ENCODE measurements at regions not wholly inside any gene's neighbourhood (a gene's known extent, or its start where the extent isn't known, plus 50 kb on each side); places are given as distances from the start of the nearest gene placed in this dataset.

GRCh38 chr9:31445960-31446359 lies 938.5 kb upstream of the ACO1 start:
- no CpG with 5 or more reads among the region's 4 CpGs for WGBS (ENCODE audit: insufficient coverage, low coverage, missing lambda C conversion rate)
- H3K4me2 ChIP-seq (ENCODE audit: insufficient read depth, low read length), result no peak overlapping the region
- CTCF ChIA-PET (ENCODE audit: low intra/inter-chr PET ratio), result no interaction called here

More at GRCh38 chr9:31445960-31446359, 938.5 kb upstream of the ACO1 start:
- ATAC-seq (no peak), FAIRE-seq (no peak), DNase-seq (ENCODE audit: extremely low read depth in 1 of 4, low spot score in 3 of 4) (no peak)
- Histone ChIP-seq H3K9me1 (ENCODE audit: control insufficient read depth, insufficient read depth, low read length) (no peaks in the 10 kb centered on the region), H4K20me1 (replicated peaks; ENCODE audit: control insufficient read depth, insufficient read depth, low read length) (no peaks in the 10 kb centered on the region), H2AFZ (ENCODE audit: low read depth, low read length) (no peak overlapping the region), H3K79me2 (ENCODE audit: control insufficient read depth, insufficient read depth, low read length) (no peaks in the 10 kb centered on the region), H3K4me1 (replicated peaks in 1 of 2; ENCODE audit: control insufficient read depth in 2 of 2, insufficient read depth in 2 of 2, low read length in 2 of 2) (no peaks in the 10 kb centered on the region), H3K9ac (ENCODE audit: insufficient read depth in 1 of 2, low read depth in 2 of 2, low read length in 2 of 2) (no peak overlapping the region), H3K27ac (ENCODE audit: extremely low read depth, low read depth, low read length) (no peak overlapping the region), H3K36me3 (ENCODE audit: control insufficient read depth, insufficient read depth, low read length) (no peaks in the 10 kb centered on the region), H3K27me3 (ENCODE audit: control insufficient read depth in 2 of 2, insufficient read depth in 2 of 2, low read length in 2 of 2) (no peaks in the 10 kb centered on the region), H3K9me3 (replicated peaks; ENCODE audit: control insufficient read depth, insufficient read depth, low read depth, low read length) (no peaks in the 10 kb centered on the region), H3K4me3 (no peak overlapping the region)
- in situ Hi-C loops (cut with MboI) (no loop called here), intact Hi-C loops (cut with micrococcal nuclease) (no loop called here)
- POLR2A ChIA-PET, result no interaction called here
- TF ChIP-seq ZNF699 (CRISPR knock-in tag; IDR thresholded peaks at IDR 0.05; ENCODE audit: insufficient replicate concordance) (no peak), ZNF280A (IDR thresholded peaks at IDR 0.05; ENCODE audit: low read depth, partially characterized antibody) (no peak), JUND (IDR thresholded peaks at IDR 0.05; ENCODE audit: borderline replicate concordance, low read depth, low read length) (no peak), JUND (tag; IDR thresholded peaks at IDR 0.05; ENCODE audit: borderline replicate concordance, low read depth, low read length) (no peak), RAD51 (IDR thresholded peaks at IDR 0.05; ENCODE audit: borderline replicate concordance, low read depth) (no peak), ZC3H4 (CRISPR knock-in tag; IDR thresholded peaks at IDR 0.05; ENCODE audit: borderline replicate concordance) (no peak), TAL1 (IDR thresholded peaks at IDR 0.05) (no peak), ZNF408 (CRISPR knock-in tag; IDR thresholded peaks at IDR 0.05; ENCODE audit: low read depth) (no peak)
- no TSS peak for BruUV-seq (replicated peaks)

Data from K562 (cell line).